DND-41 (cell line): ENCODE measurements at regions not wholly inside any gene's neighbourhood (a gene's known extent, or its start where the extent isn't known, plus 50 kb on each side); places are given as distances from the start of the nearest gene placed in this dataset.

ENCODE experiments used
- CTCF ChIP-seq: IDR thresholded peaks from 2 replicates; pipeline ENCODE4 v1.5.1; 2012; ENCODE audit warnings: borderline replicate concordance, low read length, moderate library complexity, mild to moderate bottlenecking; ENCODE audit not compliant: poor library complexity, severe bottlenecking; ENCODE audit errors: extremely low read depth
- EZH2 ChIP-seq: IDR thresholded peaks from 3 replicates; pipeline ENCODE4 v1.6.1; 2012; ENCODE audit warnings: borderline replicate concordance, low read depth, mild to moderate bottlenecking, moderate library complexity, low read length, inconsistent platforms; ENCODE audit not compliant: severe bottlenecking

- TF ChIP-seq CTCF (no peak), EZH2 (no peak)
Measured at GRCh38 chr22:49461674-49462073, 366.0 kb downstream of the BRD1 start.
